ENCODE measurements at regions not wholly inside any gene's neighbourhood (a gene's known extent, or its start where the extent isn't known, plus 50 kb on each side); places are given as distances from the start of the nearest gene placed in this dataset.

- DNase-seq (ENCODE audit: low read depth, low spot score), result no peak
These were observed 114.0 kb upstream of the TMEM132D start for GRCh38 chr12:130017591-130018449.

DNA sequence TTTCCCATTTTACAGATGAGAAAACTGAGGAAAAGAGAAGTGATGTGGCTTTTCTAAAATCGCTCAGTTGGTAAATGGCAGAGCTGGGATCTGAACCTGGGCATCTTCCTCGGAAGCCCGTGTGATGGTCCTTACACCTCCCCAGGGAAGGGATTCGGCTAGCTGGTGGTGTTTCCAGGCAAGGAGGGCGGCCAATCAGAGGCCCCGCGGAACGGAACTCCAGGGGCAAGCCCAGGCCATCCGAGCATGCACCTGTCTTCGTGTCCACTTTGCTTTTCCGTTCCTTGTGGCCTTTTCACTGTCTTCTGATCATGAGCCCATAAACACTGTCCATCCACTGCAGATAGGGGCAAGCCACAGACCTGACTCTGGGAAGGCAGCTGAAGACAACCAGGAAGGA lies 114.8 kb upstream of the TMEM132D start:
- no peak for DNase-seq (ENCODE audit: low read depth, low spot score)

DNA sequence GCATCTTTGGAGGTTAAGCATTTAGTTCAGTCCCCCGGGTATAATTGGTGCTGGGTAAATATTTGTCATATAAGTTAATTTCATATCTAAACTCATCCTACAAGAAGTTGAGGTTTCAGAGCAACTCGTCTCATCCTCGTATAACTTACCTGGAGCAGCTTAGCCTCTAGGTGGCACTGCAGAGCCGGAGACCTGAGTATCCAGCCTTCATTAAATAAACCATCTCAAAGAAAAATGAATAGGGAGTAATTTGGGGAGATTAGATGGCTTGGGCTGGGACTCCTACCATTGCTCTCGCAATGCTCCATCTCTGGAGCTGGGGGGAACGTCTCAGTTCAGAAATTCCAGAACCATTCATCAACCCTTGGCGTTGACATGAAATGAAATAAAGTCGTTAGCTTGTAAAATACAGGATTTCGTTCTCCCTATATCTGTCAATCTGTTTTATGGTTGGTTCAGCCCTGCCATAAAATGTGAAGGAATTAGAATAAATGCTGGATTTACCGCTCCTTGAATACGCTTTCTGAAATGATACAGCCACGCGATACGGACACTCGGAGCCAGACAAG lies 122.9 kb upstream of the TMEM132D start:
- DNase-seq (ENCODE audit: low read depth, low spot score), result no peak

DNA sequence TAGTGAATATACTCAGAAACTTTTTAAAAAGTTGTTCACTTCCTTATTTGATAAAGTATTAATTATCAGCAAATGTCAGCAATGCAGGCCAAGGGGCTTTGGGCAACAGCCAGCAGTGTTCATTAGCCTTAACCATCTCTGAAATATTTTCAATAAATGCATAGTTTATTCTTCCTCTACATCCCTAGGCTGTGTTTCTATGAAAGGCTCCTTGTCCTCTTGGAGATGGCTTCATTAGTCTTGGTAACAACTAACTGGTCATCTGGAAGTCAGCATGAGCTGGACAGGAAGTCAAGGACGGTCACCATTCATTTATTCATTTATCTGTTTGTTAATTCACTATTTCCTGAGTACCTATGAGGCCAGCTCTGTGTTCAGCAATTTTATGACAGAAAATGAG lies 124.0 kb upstream of the TMEM132D start:
- DNase-seq (ENCODE audit: low read depth, low spot score), result no peak

DNA sequence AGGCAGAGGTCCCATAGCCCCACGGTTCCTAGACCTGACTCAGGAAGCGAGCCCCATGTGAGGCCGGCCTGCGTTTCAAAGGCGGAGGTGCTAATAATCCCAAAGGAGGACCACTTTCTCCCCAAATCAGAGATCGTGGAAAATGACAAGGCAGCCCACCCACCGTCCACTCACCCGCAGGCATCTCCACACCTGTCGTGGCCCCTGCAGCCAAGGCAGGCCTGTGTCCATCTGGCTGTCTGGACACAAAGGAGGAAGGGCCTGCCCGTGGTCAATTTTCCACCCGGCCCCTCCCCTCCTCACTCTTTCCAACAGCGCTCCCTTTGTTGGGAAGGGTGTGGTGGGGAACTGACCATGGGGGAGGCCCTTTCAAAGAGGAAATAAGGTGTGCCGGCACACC lies 125.3 kb upstream of the TMEM132D start:
- DNase-seq (ENCODE audit: low read depth, low spot score), result no peak

- DNase-seq (ENCODE audit: low read depth, low spot score), result no peak
These were observed 127.2 kb upstream of the TMEM132D start for GRCh38 chr12:130031041-130031440.

- peak; percentile 16 for DNase-seq (ENCODE audit: low read depth, low spot score)
These were observed 127.9 kb upstream of the TMEM132D start for GRCh38 chr12:130031571-130032189.

- DNase-seq (ENCODE audit: low read depth, low spot score), result no peak
These were observed 120.1 kb upstream of the FZD10 start for GRCh38 chr12:130041983-130042812.

DNA sequence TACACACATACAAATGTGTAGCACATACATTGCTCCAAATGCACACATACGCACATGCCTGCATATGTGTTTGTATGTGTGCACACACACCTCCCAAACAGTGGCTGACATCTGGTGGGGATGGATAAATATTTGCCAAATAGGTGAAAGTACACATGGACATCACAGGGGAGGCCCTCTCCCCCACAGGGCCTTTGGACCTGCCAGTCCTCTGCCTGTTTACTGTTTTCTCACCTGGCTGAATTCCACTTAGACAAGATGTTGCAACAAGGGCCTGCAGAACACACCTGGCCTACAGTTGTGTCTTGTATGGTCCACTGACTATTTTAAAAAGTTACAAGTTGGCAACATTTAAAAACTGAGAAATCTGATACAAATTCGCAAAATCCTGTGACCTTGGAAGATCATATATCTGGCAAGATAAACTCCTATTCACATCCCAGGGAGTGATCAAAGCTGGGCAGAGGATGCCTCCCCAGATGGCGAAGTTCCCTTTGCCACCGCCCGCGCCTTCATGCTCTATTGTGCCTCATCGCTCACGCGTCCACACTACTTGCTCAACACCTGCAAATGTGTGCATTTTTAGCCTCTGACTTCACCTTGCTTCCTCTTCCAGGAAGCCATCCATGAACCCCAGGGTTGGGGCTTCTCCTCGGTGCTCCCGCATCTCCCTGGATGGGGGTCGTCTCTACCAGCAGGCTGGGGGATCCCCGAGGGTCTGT lies 118.4 kb upstream of the FZD10 start:
- DNase-seq (ENCODE audit: low read depth, low spot score), result no peak

- DNase-seq (ENCODE audit: low read depth, low spot score), result no peak
These were observed 117.2 kb upstream of the FZD10 start for GRCh38 chr12:130044991-130045621.

DNA sequence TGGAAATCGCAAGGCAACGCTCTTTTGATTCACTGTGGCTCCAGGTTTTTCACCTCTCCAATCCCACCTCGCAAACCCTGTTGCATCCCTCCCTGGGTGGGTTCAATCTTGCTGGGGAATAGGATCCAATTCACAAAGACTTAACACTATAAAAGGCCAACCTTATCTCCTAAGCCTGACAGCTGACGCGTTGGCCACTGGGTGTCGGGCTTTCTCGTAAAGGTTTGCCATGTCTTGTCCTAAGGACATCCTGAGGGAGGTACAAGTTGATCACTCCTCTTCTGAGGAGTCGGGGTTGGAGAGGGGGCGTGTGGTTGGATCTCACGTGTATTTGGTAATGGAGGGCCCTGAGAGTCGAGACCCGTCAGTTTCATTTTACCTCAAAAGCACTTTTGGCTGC lies 112.6 kb upstream of the FZD10 start:
- no peak for DNase-seq (ENCODE audit: low read depth, low spot score)

GRCh38 chr12:130051900-130052299 lies 110.4 kb upstream of the FZD10 start:
- no peak for DNase-seq (ENCODE audit: low read depth, low spot score)

DNA sequence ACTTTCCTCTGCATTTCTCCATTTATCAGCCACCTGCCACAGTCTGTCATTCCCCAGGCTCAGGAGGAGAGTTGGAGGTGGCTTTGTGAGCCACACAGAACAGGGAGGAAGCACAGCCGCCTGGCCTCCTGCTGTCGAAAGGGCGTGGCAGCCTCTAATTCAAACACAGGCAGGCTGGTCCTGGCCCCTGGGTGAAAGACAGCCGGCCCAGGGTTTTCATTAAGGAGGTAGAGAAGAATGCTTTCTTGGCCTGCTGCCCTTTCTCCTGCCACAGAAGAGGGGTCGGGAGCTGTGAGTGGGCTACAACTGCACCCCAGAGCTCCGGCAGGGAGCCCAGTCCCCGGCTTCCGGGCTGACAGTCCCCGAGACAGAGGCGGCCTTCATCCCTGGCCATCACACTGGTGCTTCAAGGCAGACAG lies 108.6 kb upstream of the FZD10 start:
- no peak for DNase-seq (ENCODE audit: low read depth, low spot score)

DNA sequence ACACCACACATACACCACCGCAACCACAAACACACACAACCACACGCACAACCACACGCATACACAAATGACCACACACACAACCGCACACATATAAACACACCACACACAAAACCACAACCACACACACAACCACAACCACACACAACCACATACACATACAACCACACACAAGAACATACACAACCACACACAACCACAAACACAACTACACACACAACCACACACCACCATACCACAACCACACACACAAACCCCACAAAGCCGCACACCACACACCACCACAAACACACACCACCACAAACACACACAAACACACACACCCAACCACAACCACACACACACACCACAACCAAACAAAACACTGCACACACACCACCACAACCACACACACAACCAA lies 107.5 kb upstream of the FZD10 start:
- DNase-seq (ENCODE audit: low read depth, low spot score), result no peak

GRCh38 chr12:130058926-130059472 lies 103.3 kb upstream of the FZD10 start:
- DNase-seq (ENCODE audit: low read depth, low spot score), result no peak

GRCh38 chr12:130063866-130064265 lies 98.4 kb upstream of the FZD10 start:
- no peak for DNase-seq (ENCODE audit: low read depth, low spot score)

- DNase-seq (ENCODE audit: low read depth, low spot score), result no peak
These were observed 97.3 kb upstream of the FZD10 start for GRCh38 chr12:130064999-130065398.

DNA sequence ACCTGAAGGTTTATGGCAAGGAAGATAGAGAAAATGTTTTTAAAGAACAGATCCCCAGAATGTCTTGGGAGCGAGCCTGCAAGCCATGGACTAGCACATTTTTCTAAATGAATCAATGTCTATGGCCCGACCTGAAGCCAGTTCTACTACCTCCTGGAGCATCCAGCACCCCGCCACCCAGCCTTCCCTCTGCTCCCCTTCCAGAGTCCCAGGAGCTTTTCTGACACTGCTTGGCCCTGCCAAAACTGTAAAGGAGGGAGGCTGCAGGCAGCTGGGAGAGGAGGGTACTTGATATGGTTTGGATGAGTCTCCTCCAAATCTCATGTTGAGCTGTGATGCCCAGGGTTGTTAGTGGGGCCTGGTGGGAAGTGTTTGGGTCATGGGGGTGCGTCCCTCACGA lies 95.5 kb upstream of the FZD10 start:
- DNase-seq (ENCODE audit: low read depth, low spot score), result no peak

- no peak for DNase-seq (ENCODE audit: low read depth, low spot score)
These were observed 93.5 kb upstream of the FZD10 start for GRCh38 chr12:130068741-130069140.

- no peak for DNase-seq (ENCODE audit: low read depth, low spot score)
These were observed 92.1 kb upstream of the FZD10 start for GRCh38 chr12:130070126-130070611.
